ENCODE measurements at regions not wholly inside any gene's neighbourhood (a gene's known extent, or its start where the extent isn't known, plus 50 kb on each side); places are given as distances from the start of the nearest gene placed in this dataset.

GRCh38 chr5:91443761-91444467 is 60.8 kb upstream of the ARRDC3 start:
- no peaks in the 10 kb centered on the region for H3K9me3 ChIP-seq
- WGBS, 2 donors = 88 to 92% methylated on average over 1 of the region's 1 CpG
- H3K4me1 ChIP-seq = no peaks in the 10 kb centered on the region
- intact Hi-C loops (cut with DNase I) = no loop called here
- H3K27me3 ChIP-seq = no peaks in the 10 kb centered on the region
- no peak overlapping the region for H3K4me3 ChIP-seq (replicated peaks in 1 of 3)
- H3K27ac ChIP-seq = no peak overlapping the region
- no peak for DNase-seq
- TF ChIP-seq POLR2A (IDR thresholded peaks at IDR 0.05) = no peak
- no peak for TF ChIP-seq CTCF (IDR thresholded peaks at IDR 0.05)
- H3K36me3 ChIP-seq = no peaks in the 10 kb centered on the region

GRCh38 chr5:91443023-91443422 is 59.9 kb upstream of the ARRDC3 start:
- H3K27me3 ChIP-seq = no peaks in the 10 kb centered on the region
- H3K36me3 ChIP-seq = no peaks in the 10 kb centered on the region
- H3K27ac ChIP-seq = no peak overlapping the region
- H3K9me3 ChIP-seq = no peaks in the 10 kb centered on the region
- no peak overlapping the region for H3K4me3 ChIP-seq (replicated peaks in 1 of 3)
- DNase-seq = no peak
- 89 to 98% methylated on average over 1 of the region's 1 CpG for WGBS, 2 donors
- no peaks in the 10 kb centered on the region for H3K4me1 ChIP-seq
- TF ChIP-seq POLR2A (IDR thresholded peaks at IDR 0.05) = no peak
- no peak for TF ChIP-seq CTCF (IDR thresholded peaks at IDR 0.05)
- intact Hi-C loops (cut with DNase I) = no loop called here

- Histone ChIP-seq H3K27me3 (no peaks in the 10 kb centered on the region), H3K4me1 (no peaks in the 10 kb centered on the region), H3K36me3 (no peaks in the 10 kb centered on the region), H3K4me3 (replicated peaks in 1 of 3) (no peak overlapping the region), H3K27ac (no peak overlapping the region), H3K9me3 (no peaks in the 10 kb centered on the region)
- DNase-seq = no peak
- intact Hi-C loops (cut with DNase I) = no loop called here
- 96% methylated on average over 1 of the region's 1 CpG for WGBS, 2 donors
- TF ChIP-seq CTCF (IDR thresholded peaks at IDR 0.05) (no peak), POLR2A (IDR thresholded peaks at IDR 0.05) (no peak)
These were observed 58.0 kb upstream of the ARRDC3 start for GRCh38 chr5:91441082-91441481.

GRCh38 chr5:91438871-91439270 is 55.8 kb upstream of the ARRDC3 start:
- DNase-seq = no peak
- Histone ChIP-seq H3K27ac (no peak overlapping the region), H3K4me3 (replicated peaks in 1 of 3) (no peak overlapping the region), H3K36me3 (no peaks in the 10 kb centered on the region), H3K4me1 (no peaks in the 10 kb centered on the region), H3K27me3 (no peaks in the 10 kb centered on the region), H3K9me3 (no peaks in the 10 kb centered on the region)
- WGBS, 2 donors = 91 to 92% methylated on average over 1 of the region's 1 CpG
- no peak for TF ChIP-seq CTCF (IDR thresholded peaks at IDR 0.05)
- TF ChIP-seq POLR2A (IDR thresholded peaks at IDR 0.05) = no peak
- intact Hi-C loops (cut with DNase I) = no loop called here

- H3K9me3 ChIP-seq = no peaks in the 10 kb centered on the region
- no peaks in the 10 kb centered on the region for H3K4me1 ChIP-seq
- intact Hi-C loops (cut with DNase I) = no loop called here
- no peak for DNase-seq
- H3K4me3 ChIP-seq (replicated peaks in 1 of 3) = no peak overlapping the region
- no peak overlapping the region for H3K27ac ChIP-seq
- no peaks in the 10 kb centered on the region for H3K36me3 ChIP-seq
- TF ChIP-seq POLR2A (IDR thresholded peaks at IDR 0.05) = no peak
- TF ChIP-seq CTCF (IDR thresholded peaks at IDR 0.05) = no peak
- H3K27me3 ChIP-seq = no peaks in the 10 kb centered on the region
- WGBS, 2 donors = 83 to 89% methylated on average over 3 of the region's 3 CpGs
These were observed 53.1 kb upstream of the ARRDC3 start for GRCh38 chr5:91436241-91436640.

Measured in thyroid gland (tissue), 4 donors.